CD4-positive, alpha-beta T cell (primary cell): ENCODE measurements at regions not wholly inside any gene's neighbourhood (a gene's known extent, or its start where the extent isn't known, plus 50 kb on each side); places are given as distances from the start of the nearest gene placed in this dataset.

Experiments used
- ATAC-seq: fragments of 200-7000 bp; cut with Tn5 transposase; one replicate; pipeline ENCODE4 v1.10.0; 2022; ENCODE audit warnings: mild to moderate bottlenecking; ENCODE audit not compliant: poor library complexity
- CTCF ChIA-PET: fragments of 350-600 bp; sonication (Branson Sonifier 250); formaldehyde crosslinking; loops from one replicate; lab custom pipeline; 2021; ENCODE audit warnings: antibody characterized with exemption, inconsistent platforms; lab: Charles Lee
- POLR2A ChIA-PET: fragments of 350-600 bp; sonication (Branson Sonifier 250); formaldehyde crosslinking; loops from one replicate; lab custom pipeline; 2021; ENCODE audit warnings: antibody characterized with exemption, inconsistent platforms; lab: Charles Lee
- DNase-seq, 14 experiments: peaks; one replicate each; pipeline ENCODE4 v3.0.0-alpha.2; 2013 to 2020; ENCODE audit warnings: mixed read lengths in 2 of 14
- H3K27ac ChIP-seq, 2 donors: one replicate each; pipeline versions ENCODE4 v1.5.1 to v1.7.0; 2013; ENCODE audit warnings: low read length in 2 of 2, low read depth in 1 of 2, mild to moderate bottlenecking in 1 of 2
- H3K27me3 ChIP-seq, 2 experiments: 1 replicate in 1 of 2; 2 replicates in 1 of 2; pipeline versions ENCODE4 v1.6.1 to v1.7.0; 2013; ENCODE audit warnings: low read length in 2 of 2, control low read depth in 1 of 2, mild to moderate bottlenecking in 1 of 2, moderate library complexity in 1 of 2; ENCODE audit not compliant: insufficient read depth in 2 of 2, control insufficient read depth in 1 of 2
- H3K36me3 ChIP-seq: one replicate; pipeline ENCODE4 v1.6.1; 2013; ENCODE audit warnings: low read length, control low read depth; ENCODE audit not compliant: insufficient read depth
- H3K4me1 ChIP-seq: one replicate; pipeline ENCODE4 v1.6.1; 2013; ENCODE audit warnings: low read length, control low read depth; ENCODE audit not compliant: insufficient read depth
- H3K4me3 ChIP-seq: one replicate; pipeline ENCODE4 v1.5.1; 2013; ENCODE audit warnings: mild to moderate bottlenecking, low read length, moderate library complexity
- H3K9me3 ChIP-seq, 2 experiments: 1 replicate in 1 of 2; 2 replicates in 1 of 2; pipeline versions ENCODE4 v1.6.1 to v1.7.0; 2013; ENCODE audit warnings: low read length in 2 of 2, mild to moderate bottlenecking in 2 of 2, control low read depth in 1 of 2, moderate library complexity in 1 of 2; ENCODE audit not compliant: control insufficient read depth in 1 of 2, insufficient read depth in 1 of 2
- H3K27ac Mint-ChIP-seq: one replicate; pipeline ENCODE4 v1.8.0; 2020; ENCODE audit warnings: mixed read lengths
- H3K27me3 Mint-ChIP-seq: one replicate; pipeline ENCODE4 v1.8.0; 2021; ENCODE audit warnings: mixed read lengths
- H3K36me3 Mint-ChIP-seq: one replicate; pipeline ENCODE4 v1.8.0; 2021; ENCODE audit warnings: low read depth, mixed read lengths
- H3K4me1 Mint-ChIP-seq: one replicate; pipeline ENCODE4 v1.8.0; 2021; ENCODE audit warnings: low read depth, mixed read lengths
- H3K4me3 Mint-ChIP-seq: one replicate; pipeline ENCODE4 v1.8.0; 2020; ENCODE audit warnings: mild to moderate bottlenecking, mixed read lengths
- H3K9me3 Mint-ChIP-seq: one replicate; pipeline ENCODE4 v1.8.0; 2020; ENCODE audit warnings: mixed read lengths
- CTCF ChIP-seq: fragments of 200-600 bp; IDR thresholded peaks from one replicate; pipeline ENCODE4 v1.8.0; 2022; ENCODE audit warnings: antibody characterized with exemption, mild to moderate bottlenecking
- intact Hi-C, 2 experiments: fragments of 100-400 bp; cut with DNase I in 1 of 2; cut with micrococcal nuclease in 1 of 2; formaldehyde crosslinking; loops; one replicate each; pipeline versions ENCODE4 v1.15.1 to v1.9.0; 2023 to 2025; cut with DNase I, micrococcal nuclease

GRCh38 chr2:188675391-188676009 is 298.7 kb upstream of the COL3A1 start:
- H3K4me3 ChIP-seq, result no peak overlapping the region
- ChIA-PET POLR2A (no interaction called here), CTCF (no interaction called here)
- ATAC-seq, result no peak
- no peaks in the 10 kb centered on the region for H3K27me3 ChIP-seq
- Mint-ChIP-seq H3K4me1 (no peaks in the 10 kb centered on the region), H3K27me3 (no peaks in the 10 kb centered on the region), H3K4me3 (no peak overlapping the region), H3K36me3 (no peaks in the 10 kb centered on the region), H3K27ac (no peak overlapping the region), H3K9me3 (peaks cover 10% of the 10 kb centered on the region)
- H3K4me1 ChIP-seq, result no peaks in the 10 kb centered on the region
- no peaks in the 10 kb centered on the region for H3K36me3 ChIP-seq
- intact Hi-C loops, result no loop called here
- no peaks in the 10 kb centered on the region for H3K9me3 ChIP-seq
- H3K27ac ChIP-seq, result no peak overlapping the region
- TF ChIP-seq CTCF, result no peak
- DNase-seq, result no peak

- DNase-seq, result no peak
- Mint-ChIP-seq H3K9me3 (peaks cover 10% of the 10 kb centered on the region), H3K4me3 (no peak overlapping the region), H3K36me3 (no peaks in the 10 kb centered on the region), H3K27me3 (no peaks in the 10 kb centered on the region), H3K4me1 (no peaks in the 10 kb centered on the region), H3K27ac (no peak overlapping the region)
- H3K27ac ChIP-seq, result no peak overlapping the region
- CTCF ChIA-PET, result no interaction called here
- no peaks in the 10 kb centered on the region for H3K27me3 ChIP-seq
- H3K9me3 ChIP-seq, result no peaks in the 10 kb centered on the region
- H3K4me1 ChIP-seq, result no peaks in the 10 kb centered on the region
- ATAC-seq, result no peak
- TF ChIP-seq CTCF, result no peak
- H3K4me3 ChIP-seq, result no peak overlapping the region
- intact Hi-C loops, result no loop called here
- POLR2A ChIA-PET, result no interaction called here
- H3K36me3 ChIP-seq, result no peaks in the 10 kb centered on the region
These were observed 298.2 kb upstream of the COL3A1 start for GRCh38 chr2:188676010-188676400.

- DNase-seq, result no peak
These were observed 297.0 kb upstream of the COL3A1 start for GRCh38 chr2:188677142-188677541.

More at GRCh38 chr2:188677142-188677541, 297.0 kb upstream of the COL3A1 start:
- no peaks in the 10 kb centered on the region for H3K9me3 ChIP-seq
- H3K4me1 ChIP-seq, result no peaks in the 10 kb centered on the region
- no peaks in the 10 kb centered on the region for H3K36me3 Mint-ChIP-seq
- H3K27ac Mint-ChIP-seq, result no peak overlapping the region
- no peak for ATAC-seq
- H3K27me3 Mint-ChIP-seq, result no peaks in the 10 kb centered on the region
- no peak overlapping the region for H3K4me3 ChIP-seq
- POLR2A ChIA-PET, result no interaction called here
- CTCF ChIA-PET, result no interaction called here
- intact Hi-C loops, result no loop called here
- no peaks in the 10 kb centered on the region for H3K27me3 ChIP-seq
- no peak for TF ChIP-seq CTCF
- no peaks in the 10 kb centered on the region for H3K4me1 Mint-ChIP-seq
- peaks cover 10% of the 10 kb centered on the region for H3K9me3 Mint-ChIP-seq
- no peaks in the 10 kb centered on the region for H3K36me3 ChIP-seq
- H3K4me3 Mint-ChIP-seq, result no peak overlapping the region
- no peak overlapping the region for H3K27ac ChIP-seq
